ENCODE measurements at regions not wholly inside any gene's neighbourhood (a gene's known extent, or its start where the extent isn't known, plus 50 kb on each side); places are given as distances from the start of the nearest gene placed in this dataset.
"Not testable (repeated sequence)": the region's sequence is repeated elsewhere in the genome, so short reads cannot be mapped to it uniquely, and the experiment has no call there.

DNA sequence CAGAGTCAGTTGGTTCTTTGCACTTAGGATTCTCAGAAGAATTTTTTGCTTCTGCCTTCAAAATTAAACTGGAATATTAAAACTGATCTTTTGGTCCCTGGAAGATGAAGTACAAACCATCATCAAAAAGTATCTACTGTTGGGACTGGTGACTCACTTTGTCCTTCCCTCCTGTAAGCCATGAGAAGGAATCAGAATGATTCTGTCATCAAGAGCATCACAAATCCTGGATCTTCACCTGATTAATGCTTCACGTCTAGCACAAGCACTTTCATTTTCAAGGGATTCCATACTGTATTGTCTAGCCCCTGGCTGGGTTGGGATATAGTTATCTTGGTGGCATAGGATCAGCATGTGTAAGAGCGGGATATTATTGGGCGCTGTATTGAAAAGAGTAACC is 69.3 kb upstream of the CYP1B1 start:
- FAIRE-seq, result no peak

DNA sequence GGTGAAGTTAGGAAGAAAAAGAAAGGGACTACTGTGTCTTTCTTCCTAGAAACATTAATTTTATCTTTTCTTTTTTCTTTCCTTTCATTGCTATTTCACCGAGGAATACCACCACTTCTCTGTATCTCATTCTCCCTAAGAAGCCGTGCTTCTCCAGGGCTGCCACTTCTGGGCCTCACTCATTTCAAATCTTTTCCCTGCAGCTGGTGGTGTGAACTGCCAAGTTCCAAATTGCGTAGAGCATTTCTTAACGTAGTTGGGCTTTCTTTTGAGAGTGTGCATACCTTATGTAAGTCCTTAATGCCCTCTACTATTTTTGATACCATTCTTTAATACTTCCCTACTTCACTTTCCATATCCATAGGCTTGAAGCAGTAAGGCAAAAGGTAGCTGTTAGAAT is 66.7 kb upstream of the CYP1B1 start:
- no peak for FAIRE-seq

DNA sequence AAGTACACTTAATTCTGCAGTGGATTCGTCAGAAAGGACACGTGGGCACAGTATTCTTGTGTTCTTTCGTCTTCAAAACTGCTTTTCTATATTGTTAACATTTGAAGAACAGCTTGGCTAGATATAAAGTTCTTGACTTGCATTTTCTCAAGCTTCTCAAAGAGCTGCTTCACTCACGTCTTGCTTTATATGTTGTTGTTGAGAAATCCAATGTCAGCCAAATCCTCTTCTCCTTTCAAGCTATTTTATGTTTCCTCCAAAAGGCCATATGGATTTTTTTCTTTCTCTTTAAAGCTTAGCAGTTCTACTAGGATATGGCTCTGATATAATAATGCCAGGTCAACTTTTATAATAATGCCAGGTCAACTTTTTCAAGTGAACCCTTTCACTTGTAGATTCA is 65.5 kb upstream of the CYP1B1 start:
- FAIRE-seq, result no peak

DNA sequence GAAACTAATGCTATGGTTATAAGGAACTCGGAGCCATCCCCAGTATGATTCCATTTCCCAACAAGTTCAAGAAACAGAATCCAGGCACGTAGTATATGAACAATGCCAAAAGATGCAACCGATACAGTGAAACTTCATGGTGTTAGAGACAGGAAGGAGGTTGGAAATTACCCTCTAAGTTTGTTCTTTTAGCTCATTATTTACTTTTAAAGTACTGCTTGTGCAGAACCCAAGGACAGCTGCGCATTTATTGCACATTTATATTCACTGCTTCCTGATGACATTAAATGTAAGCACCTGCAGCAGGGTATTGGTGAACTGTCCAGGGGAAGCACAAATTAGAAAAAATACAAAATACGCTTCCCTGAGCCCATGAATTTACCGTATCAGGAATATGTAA is 63.0 kb upstream of the CYP1B1 start:
- no peak for FAIRE-seq

DNA sequence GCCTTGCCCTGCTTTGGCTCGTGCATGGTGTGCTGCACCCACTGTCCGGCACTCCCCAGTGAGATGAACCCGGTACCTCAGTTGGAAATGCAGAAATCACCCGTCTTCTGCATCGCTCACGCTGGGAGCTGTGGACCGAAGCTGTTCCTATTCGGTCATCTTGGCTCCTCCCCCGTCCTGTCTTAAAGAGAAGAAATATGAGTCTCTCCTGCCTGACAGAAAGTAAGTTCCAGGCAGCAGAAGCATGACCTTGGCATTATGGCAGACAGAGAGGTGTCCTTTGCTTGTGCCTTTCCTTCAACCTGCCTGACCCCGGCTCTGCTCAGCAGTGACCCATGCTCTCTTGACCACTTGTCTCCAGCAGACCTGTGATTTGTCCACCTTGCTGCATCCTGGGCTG is 62.5 kb upstream of the CYP1B1 start:
- FAIRE-seq, result no peak

DNA sequence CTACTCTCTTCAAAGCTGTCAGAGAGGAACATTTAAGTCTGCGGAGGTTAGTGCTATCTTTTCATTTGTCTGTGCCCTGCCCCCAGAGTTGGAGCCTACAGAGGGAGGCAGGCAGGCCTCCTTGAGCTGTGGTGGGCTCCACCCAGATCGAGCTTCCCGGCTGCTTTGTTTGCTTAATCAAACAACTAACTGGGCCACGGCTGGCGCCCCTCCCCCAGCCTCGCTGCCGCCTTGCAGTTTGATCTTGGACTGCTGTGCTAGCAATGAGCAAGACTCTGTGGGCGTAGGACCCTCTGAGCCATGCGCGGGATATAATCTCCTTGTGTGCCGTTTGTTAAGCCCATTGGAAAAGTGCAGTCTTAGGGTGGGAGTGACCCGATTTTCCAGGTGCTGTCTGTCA is 62.0 kb upstream of the CYP1B1 start:
- FAIRE-seq, result not testable (repeated sequence)

DNA sequence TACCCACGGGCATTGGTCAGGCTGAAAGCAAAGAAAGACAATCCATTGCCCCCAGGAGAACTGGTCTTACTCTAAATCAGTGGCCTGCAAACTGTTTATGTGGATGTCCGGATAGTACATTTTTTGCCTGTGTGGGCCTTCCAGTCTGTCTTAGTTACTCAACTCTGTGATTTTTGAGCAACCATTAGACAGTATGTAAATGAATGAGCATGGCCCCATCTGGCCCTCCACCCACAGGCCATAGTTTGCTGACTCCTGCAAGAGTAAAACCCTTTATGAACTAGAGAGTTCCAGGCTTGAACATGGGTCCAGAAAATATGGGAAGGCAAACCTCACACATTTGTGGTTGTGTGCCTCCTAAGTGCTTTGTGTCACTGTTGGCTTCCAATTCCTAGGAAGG is 55.7 kb upstream of the CYP1B1 start:
- no peak for FAIRE-seq

DNA sequence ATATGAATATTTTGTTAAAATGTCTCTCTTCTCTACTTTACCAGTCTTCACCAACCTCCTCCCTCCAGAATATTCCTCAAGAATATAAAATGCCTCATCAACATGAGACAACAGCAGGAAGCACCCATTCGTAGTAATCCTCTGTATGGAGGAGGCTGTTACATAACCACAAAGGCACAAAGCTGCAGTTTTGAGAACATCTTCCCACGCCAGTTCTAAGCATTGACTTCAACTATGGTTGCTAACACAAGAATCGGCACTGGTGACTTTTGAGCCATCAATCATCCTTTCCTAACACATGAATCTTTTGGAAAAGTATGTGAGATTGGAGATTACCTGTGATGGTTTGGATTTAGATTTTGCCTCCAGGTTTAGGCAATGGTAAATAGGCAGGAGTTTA is 54.9 kb upstream of the CYP1B1 start:
- no peak for FAIRE-seq

DNA sequence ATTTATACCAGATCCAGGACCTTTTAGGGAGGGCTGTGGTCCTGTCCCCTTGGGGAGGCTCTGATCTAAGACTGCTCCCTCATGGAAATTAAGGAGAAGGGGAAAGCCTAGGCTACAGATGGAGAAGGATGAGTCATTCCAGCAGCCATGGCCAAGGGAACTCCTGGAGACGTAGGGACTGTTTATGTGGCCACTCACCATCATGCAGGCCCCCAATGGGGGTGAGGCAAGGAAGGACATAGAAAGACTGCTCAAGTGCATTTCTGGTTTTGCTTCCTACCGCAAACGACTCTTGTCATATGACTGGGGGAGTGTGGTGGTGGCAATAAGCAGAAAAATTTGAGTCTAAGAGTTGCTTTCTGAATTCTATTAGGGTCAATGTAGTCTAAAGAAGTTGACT is 54.0 kb upstream of the CYP1B1 start:
- no peak for FAIRE-seq

DNA sequence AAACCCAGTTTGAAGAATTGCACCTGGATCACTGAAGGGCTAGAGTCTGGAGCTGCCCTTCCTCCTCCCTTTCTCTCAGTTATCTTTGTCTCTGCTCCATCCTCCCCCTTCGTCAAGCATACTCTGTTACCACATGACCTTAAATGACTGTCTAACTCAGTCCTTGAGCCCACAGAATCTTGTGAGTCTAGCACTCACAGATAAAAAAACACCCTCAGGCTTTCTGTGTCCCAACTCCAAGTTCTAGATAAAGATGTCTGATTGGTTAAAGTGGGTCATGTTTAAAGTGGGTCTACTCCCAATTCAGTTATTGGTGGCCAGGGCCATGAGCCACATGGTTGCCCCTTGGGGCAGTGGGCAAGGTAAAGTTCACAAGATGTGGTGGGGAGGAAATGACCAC is 53.5 kb upstream of the CYP1B1 start:
- no peak for FAIRE-seq

DNA sequence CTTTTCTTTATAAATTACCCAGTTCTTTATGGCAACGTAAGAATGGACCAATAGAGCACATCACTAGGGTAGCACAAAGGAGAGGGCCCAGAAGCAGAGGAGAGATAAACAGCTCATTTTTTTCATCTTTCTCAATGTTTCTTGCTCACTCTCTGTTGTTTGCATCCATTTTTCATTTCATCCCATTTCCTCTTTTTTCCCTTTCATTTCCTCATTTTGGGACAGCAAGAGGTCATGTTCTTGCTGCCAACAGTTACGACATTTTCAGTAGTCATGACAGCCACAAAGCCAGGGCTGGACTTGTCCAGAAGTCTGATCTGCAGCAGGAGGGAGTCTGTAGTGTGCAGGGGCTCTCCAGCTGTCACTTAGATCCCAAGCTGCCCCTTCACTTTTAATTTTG is 52.7 kb upstream of the CYP1B1 start:
- FAIRE-seq, result no peak

DNA sequence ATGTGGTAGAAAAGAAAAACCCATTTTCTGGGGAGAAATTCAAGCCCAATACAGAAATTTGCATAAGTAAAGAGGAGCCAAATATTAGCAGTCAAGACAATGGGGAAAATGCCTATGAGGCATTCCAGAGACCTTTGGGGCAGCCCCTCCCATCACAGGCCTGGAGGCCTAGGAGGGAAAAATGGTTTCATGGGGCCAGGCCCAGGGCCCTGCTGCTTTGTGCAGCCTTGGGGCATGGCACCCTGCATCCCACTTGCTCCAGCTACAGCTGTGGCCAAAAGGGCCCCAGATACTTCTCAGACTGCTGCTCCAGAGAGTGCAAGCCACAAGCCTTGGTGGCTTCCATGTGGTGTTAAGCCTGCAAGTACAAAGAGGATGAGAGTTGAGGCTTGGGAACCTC is 51.3 kb upstream of the CYP1B1 start:
- no peak for FAIRE-seq

DNA sequence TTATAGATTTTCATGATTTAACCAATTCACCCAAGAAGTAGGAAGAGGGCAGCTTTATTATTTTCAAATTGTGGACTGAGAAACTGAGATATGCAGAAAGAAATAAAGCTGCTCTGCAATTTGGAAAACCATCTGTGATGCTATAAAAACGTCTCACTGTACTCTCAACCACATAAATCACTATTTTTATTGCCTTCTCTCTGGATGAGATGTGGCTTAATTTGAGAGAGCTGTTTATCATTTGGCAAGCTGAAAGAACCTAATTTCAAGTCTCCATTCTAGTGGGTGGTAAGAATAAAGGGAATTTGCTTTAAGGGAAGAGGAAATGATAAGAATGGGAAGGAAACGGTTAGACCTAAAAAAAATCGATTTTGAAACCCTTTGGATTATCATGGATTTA is 49.9 kb upstream of the CYP1B1 start:
- peak; percentile 97 for FAIRE-seq
